Astrocyte of the spinal cord (primary cell): ENCODE measurements at regions not wholly inside any gene's neighbourhood (a gene's known extent, or its start where the extent isn't known, plus 50 kb on each side); places are given as distances from the start of the nearest gene placed in this dataset.

Experiments used
- DNase-seq: peaks from one replicate; pipeline ENCODE4 v3.0.0; 2011; ENCODE audit warnings: low read depth, low spot score
- H3K4me3 ChIP-seq: 2 replicates; pipeline ENCODE4 v1.5.1; 2011; ENCODE audit warnings: low read depth, mild to moderate bottlenecking, low read length, moderate library complexity
- in situ Hi-C: cut with HindIII; loops from 2 replicates; pipeline ENCODE4 v1.10.0; 2017; ENCODE audit warnings: low sequenced_read_pairs
- TF ChIP-seq, protein P1 (sequence below): IDR thresholded peaks from 2 replicates; pipeline ENCODE4 v1.5.1; 2012; ENCODE audit warnings: low read depth, mild to moderate bottlenecking, low read length, inconsistent platforms

DNA sequence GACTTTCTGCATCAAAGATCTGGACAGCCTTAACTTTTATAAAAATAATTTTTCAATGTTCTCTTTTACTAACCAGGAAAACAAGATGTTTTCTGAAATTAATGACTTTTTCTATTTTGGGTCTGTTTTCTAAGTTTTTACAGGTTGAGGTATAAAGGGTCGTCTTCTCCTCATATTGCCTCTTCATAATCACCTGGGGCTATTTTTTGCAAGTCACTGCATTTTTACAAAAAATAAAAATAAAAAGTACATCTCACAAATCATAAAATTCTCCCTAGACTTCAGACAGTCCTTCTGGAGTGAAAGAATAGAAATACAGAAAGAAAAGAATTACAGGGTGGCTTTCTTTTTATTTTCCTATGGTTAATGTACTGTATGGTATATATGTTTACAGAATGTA, 168.5 kb downstream of the PALM2AKAP2 start:
- no peak overlapping the region for H3K4me3 ChIP-seq
- TF ChIP-seq, protein P1, sequence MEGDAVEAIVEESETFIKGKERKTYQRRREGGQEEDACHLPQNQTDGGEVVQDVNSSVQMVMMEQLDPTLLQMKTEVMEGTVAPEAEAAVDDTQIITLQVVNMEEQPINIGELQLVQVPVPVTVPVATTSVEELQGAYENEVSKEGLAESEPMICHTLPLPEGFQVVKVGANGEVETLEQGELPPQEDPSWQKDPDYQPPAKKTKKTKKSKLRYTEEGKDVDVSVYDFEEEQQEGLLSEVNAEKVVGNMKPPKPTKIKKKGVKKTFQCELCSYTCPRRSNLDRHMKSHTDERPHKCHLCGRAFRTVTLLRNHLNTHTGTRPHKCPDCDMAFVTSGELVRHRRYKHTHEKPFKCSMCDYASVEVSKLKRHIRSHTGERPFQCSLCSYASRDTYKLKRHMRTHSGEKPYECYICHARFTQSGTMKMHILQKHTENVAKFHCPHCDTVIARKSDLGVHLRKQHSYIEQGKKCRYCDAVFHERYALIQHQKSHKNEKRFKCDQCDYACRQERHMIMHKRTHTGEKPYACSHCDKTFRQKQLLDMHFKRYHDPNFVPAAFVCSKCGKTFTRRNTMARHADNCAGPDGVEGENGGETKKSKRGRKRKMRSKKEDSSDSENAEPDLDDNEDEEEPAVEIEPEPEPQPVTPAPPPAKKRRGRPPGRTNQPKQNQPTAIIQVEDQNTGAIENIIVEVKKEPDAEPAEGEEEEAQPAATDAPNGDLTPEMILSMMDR = no peak
- in situ Hi-C loops = no loop called here
- DNase-seq = no peak

DNA sequence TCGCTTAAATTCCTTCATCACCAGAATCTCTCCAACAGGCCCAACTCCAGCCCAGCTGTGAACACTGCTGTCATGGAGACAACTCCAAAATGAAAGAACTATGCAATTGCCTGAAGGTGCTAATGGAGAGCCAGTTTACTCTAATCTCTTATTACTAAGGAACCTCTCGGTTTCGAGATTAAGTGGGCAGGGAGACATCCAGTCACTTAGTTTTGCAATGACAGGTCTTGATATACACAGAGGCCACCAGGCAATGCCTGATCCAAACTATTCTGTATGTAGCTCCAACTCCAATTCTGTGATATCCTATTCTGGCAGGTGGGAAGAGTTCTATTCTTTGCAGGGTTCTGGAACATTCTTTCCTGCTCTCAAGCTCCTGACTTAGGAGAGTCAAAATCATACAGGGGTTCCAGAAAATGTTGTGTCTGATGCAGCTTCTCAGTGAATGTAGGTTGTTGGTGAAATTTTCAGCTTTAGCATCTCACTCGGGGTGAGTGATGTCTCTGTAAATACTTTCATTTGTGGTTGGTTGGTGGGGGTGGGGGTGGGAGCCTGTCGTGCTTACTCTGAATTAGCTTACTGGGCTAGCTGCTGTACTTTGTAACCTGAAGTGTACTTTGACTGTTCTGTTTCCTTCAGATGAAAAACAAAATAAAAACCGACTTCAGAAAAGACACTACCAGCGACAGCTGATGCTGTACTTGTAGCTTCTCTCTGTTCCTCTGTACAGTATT, 170.9 kb downstream of the PALM2AKAP2 start:
- in situ Hi-C loops = no loop called here
- TF ChIP-seq, protein P1 = no peak
- H3K4me3 ChIP-seq = no peak overlapping the region
- DNase-seq = no peak

DNA sequence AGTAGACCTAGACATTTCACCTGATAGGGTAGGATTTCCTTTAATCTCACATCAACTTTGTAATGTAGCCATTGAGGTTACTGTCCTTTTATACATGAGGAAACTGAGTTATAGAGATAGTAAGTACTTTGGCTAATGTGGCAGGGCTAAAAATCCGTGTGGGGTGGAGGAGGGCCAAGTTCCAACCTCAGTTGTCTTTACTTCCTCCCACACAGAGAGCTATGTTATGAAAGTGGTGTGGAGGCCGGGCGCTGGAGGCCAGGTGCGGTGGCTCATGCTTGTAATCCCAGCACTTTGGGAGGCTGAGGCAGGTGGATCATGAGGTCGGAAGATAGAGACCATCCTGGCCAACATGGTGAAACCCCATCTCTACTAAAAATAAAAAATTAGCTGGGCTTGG, 173.3 kb downstream of the PALM2AKAP2 start:
- in situ Hi-C loops = no loop called here
- no peak overlapping the region for H3K4me3 ChIP-seq
- TF ChIP-seq, protein P1 = no peak
- DNase-seq = no peak

DNA sequence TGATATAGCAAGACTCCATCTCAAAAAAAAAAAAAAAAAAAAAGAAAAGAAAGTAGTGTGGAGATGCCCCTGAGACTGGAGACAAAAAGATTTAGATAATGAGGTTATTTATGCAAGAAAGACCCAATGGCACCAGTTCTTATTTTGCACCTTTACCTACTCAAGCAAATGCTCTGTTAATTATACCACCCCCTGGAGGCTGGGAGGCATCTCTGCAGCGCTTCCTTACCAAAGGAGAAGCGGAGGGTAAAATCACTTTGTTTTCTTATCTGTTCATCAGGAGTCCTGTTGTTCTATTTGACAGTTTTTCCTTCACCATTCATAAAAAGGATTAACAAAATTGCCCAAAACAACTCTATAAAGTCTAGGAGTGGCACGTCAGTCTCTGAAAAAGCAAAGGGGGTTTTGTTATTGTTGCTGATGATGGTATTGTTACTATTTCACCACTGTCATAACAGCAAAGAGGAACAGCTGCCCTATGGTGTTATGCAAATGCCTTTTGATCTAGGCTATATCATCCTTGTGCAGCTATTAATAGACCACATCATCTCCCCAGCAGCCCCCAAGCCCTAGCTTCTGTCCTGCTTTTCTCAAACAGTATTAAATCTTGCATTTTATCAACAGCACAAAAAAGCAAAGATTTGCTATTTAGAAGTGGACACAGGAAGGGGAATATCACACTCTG, 174.0 kb downstream of the PALM2AKAP2 start:
- no peak for DNase-seq
- TF ChIP-seq, protein P1 = peak; percentile 23
- H3K4me3 ChIP-seq = no peak overlapping the region
- in situ Hi-C loops = no loop called here

DNA sequence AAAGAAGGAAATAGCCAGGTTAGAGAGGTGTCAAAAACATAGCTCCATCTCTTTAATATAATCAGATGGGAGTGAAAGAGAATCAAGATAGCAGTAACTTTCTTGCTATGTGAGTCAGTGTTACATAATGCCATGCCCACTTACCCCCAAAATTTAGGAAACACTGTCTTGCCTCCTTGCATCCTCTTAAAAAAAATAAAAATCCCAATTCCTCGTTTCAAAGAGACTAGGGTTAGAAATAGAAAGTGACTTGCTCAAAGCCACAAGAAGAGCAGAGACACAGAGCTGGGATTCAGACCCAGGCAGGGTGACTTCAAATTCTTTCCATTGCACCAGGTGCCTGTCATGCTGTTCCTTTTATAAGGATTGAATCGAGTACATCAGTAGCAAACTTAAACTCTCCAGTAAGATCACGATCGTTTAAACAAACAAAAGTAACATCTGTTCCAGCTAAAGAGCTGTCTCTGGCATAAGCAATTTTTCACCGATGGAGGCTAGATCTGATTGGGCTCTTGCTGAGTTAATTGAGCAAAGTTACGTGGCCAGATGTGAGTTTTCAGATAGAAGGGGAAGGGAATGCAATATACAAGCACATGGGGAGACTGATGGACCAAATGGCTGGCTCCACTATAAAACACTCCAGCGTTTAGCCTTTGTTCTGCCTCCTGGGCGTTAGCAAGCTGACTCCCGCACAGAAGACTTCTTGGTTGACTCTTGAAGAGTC, 176.9 kb downstream of the PALM2AKAP2 start:
- DNase-seq = peak; percentile 13

DNA sequence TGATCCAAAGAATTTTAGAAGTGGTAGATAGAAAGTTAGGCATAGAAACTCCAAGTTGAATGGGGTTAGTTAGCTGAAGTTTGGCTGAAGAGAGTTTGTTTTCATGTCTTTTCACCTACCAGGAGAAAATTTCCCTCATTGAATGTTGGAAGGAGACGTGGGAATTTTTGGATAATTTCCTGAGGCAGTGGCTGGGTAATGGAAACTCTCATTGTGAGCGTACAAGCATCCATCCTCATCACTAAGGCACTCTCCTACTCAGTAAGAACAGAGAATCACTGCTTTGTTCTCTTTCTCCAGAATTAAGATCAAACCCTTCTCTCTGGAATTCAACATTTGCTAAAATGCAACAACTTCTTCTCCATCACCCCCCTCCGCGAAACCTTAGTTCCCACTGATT, 179.7 kb downstream of the PALM2AKAP2 start:
- in situ Hi-C loops = no loop called here
- no peak for DNase-seq
- H3K4me3 ChIP-seq = no peak overlapping the region
- TF ChIP-seq, protein P1 = no peak

More for the DNA sequence above, 176.9 kb downstream of the PALM2AKAP2 start:
- TF ChIP-seq, protein P1 = no peak
- in situ Hi-C loops = no loop called here
- no peak overlapping the region for H3K4me3 ChIP-seq
